ENCODE measurements at regions not wholly inside any gene's neighbourhood (a gene's known extent, or its start where the extent isn't known, plus 50 kb on each side); places are given as distances from the start of the nearest gene placed in this dataset.

- Histone ChIP-seq H4K20me1 (ENCODE audit: insufficient read depth, low read length) (no peaks in the 10 kb centered on the region), H2AFZ (ENCODE audit: low read length) (no peak overlapping the region), H3K9me3 (ENCODE audit: low read length) (no peaks in the 10 kb centered on the region), H3K4me1 (ENCODE audit: insufficient read depth, low read length) (no peaks in the 10 kb centered on the region), H3K79me2 (ENCODE audit: insufficient read depth, low read length) (no peaks in the 10 kb centered on the region), H3K27ac (ENCODE audit: extremely low read length, insufficient read depth, low read length) (no peak overlapping the region), H3K36me3 (replicated peaks in 1 of 2; ENCODE audit: control insufficient read depth in 1 of 2, insufficient read depth in 2 of 2, low read length in 2 of 2) (no peaks in the 10 kb centered on the region), H3K4me2 (ENCODE audit: low read depth, low read length) (no peak overlapping the region), H3K9ac (ENCODE audit: insufficient read depth, low read depth, low read length) (no peak overlapping the region), H3K27me3 (ENCODE audit: control insufficient read depth in 1 of 2, insufficient read depth in 2 of 2, low read length in 2 of 2) (peaks cover 3 to 37% of the 10 kb centered on the region in 2 experiments), H3K4me3 (replicated peaks in 1 of 3; ENCODE audit: insufficient read depth in 1 of 3, low read depth in 2 of 3, low read length in 3 of 3) (no peak overlapping the region)
- ChIA-PET CTCF (ENCODE audit: low intra/inter-chr PET ratio, low total read pairs) (no interaction called here), POLR2A (no interaction called here)
- no peak for ATAC-seq
- DNase-seq (ENCODE audit: low spot score): no peak
- intact Hi-C loops (cut with micrococcal nuclease; ENCODE audit: unreplicated experiment) (no loop called here), in situ Hi-C loops (cut with HindIII; ENCODE audit: extremely low pct_ligation_motif_present, low pct_unique_long_range_greater_than_20kb) (no loop called here)
- WGBS (ENCODE audit: low lambda C conversion rate): 10% methylated on average over 8 of the region's 8 CpGs
- no peak for FAIRE-seq
- no TSS peak for BruUV-seq (replicated peaks)
- TF ChIP-seq SIX1 (CRISPR knock-in tag; IDR thresholded peaks at IDR 0.05; ENCODE audit: borderline replicate concordance) (no peak), HNRNPUL1 (IDR thresholded peaks at IDR 0.05; ENCODE audit: low read depth, low read length) (no peak), SCMH1 (CRISPR knock-in tag; IDR thresholded peaks at IDR 0.05; ENCODE audit: borderline replicate concordance) (no peak), ARID3A (IDR thresholded peaks at IDR 0.05; ENCODE audit: low read depth, low read length) (no peak), ATF6 (CRISPR knock-in tag; conservative IDR thresholded peaks at IDR 0.05) (no peak), FIP1L1 (IDR thresholded peaks at IDR 0.05; ENCODE audit: borderline replicate concordance, insufficient read depth, low read depth, low read length) (no peak), IRF1 (CRISPR knock-in tag; IDR thresholded peaks at IDR 0.05; ENCODE audit: low read depth) (no peak), NR2C2 (CRISPR knock-in tag; IDR thresholded peaks at IDR 0.05; ENCODE audit: borderline replicate concordance) (no peak)
These were observed 248.6 kb upstream of the TCERG1L start for GRCh38 chr10:131560166-131560565.
